ENCODE measurements at regions not wholly inside any gene's neighbourhood (a gene's known extent, or its start where the extent isn't known, plus 50 kb on each side); places are given as distances from the start of the nearest gene placed in this dataset.

DNA sequence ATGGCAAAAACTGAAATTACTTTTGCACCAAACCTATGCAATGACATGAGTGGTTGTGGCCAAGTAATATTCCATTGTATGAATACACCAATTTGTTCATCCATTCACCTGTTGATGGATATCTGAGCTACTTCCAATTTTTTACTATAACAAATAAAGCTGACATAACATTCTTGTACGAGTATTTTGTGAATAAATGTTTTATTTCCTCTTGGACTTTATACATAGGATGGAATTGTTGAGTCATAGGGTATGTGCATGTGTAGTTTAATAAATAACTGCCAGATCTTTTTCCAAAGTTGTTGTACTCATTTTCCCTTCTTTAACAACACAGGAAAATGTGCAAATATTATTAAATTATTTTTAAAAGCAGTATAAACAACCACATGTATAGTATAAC lies 146.1 kb upstream of the ZNF462 start:
- TF ChIP-seq YY1 (IDR thresholded peaks at IDR 0.05; ENCODE audit: low read depth) = no peak
- TF ChIP-seq, protein P1, sequence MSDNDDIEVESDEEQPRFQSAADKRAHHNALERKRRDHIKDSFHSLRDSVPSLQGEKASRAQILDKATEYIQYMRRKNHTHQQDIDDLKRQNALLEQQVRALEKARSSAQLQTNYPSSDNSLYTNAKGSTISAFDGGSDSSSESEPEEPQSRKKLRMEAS (IDR thresholded peaks at IDR 0.05) = no peak
- no peak for TF ChIP-seq CREB1 (IDR thresholded peaks at IDR 0.05; ENCODE audit: low read depth)
- TF ChIP-seq NFIC (IDR thresholded peaks at IDR 0.05) = no peak
- TF ChIP-seq, protein P2, sequence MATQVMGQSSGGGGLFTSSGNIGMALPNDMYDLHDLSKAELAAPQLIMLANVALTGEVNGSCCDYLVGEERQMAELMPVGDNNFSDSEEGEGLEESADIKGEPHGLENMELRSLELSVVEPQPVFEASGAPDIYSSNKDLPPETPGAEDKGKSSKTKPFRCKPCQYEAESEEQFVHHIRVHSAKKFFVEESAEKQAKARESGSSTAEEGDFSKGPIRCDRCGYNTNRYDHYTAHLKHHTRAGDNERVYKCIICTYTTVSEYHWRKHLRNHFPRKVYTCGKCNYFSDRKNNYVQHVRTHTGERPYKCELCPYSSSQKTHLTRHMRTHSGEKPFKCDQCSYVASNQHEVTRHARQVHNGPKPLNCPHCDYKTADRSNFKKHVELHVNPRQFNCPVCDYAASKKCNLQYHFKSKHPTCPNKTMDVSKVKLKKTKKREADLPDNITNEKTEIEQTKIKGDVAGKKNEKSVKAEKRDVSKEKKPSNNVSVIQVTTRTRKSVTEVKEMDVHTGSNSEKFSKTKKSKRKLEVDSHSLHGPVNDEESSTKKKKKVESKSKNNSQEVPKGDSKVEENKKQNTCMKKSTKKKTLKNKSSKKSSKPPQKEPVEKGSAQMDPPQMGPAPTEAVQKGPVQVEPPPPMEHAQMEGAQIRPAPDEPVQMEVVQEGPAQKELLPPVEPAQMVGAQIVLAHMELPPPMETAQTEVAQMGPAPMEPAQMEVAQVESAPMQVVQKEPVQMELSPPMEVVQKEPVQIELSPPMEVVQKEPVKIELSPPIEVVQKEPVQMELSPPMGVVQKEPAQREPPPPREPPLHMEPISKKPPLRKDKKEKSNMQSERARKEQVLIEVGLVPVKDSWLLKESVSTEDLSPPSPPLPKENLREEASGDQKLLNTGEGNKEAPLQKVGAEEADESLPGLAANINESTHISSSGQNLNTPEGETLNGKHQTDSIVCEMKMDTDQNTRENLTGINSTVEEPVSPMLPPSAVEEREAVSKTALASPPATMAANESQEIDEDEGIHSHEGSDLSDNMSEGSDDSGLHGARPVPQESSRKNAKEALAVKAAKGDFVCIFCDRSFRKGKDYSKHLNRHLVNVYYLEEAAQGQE (IDR thresholded peaks at IDR 0.05; ENCODE audit: low read depth) = no peak
- no peak for TF ChIP-seq ZBTB7A (IDR thresholded peaks at IDR 0.05; ENCODE audit: low read depth)
- no peak for TF ChIP-seq RAD21 (IDR thresholded peaks at IDR 0.05; ENCODE audit: low read depth)
- TF ChIP-seq TEAD4 (IDR thresholded peaks at IDR 0.05) = no peak
- no peak for TF ChIP-seq FOXM1 (IDR thresholded peaks at IDR 0.05; ENCODE audit: borderline replicate concordance, low read depth)

DNA sequence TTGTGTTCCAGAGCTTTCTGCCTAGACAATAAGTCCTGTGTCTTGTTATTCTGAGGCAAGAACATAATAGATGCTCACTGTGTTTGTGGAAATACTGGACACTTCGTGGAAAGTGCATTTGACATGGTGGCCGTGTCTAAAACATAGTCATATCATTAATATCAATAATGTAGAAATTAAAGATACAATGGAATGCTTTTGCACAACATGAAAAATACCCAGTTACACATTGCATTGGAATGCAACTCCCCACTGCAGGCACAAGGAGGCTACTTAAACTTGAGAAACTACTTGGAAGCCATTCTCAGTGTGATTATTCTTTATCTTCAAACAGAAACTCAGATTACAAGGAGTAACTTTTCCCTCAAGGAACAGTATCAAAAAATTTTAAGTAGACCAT lies 145.3 kb upstream of the ZNF462 start:
- TF ChIP-seq, protein P1 (IDR thresholded peaks at IDR 0.05) = no peak
- TF ChIP-seq EGR1 (IDR thresholded peaks at IDR 0.05) (no peak), TAF1 (IDR thresholded peaks at IDR 0.05; ENCODE audit: low read depth) (no peak), TCF12 (IDR thresholded peaks at IDR 0.05; ENCODE audit: low read depth) (no peak), EP300 (IDR thresholded peaks at IDR 0.05; ENCODE audit: borderline replicate concordance) (no peak), CEBPB (IDR thresholded peaks at IDR 0.05) (no peak), ZBTB7A (IDR thresholded peaks at IDR 0.05; ENCODE audit: low read depth) (no peak)
- TF ChIP-seq, protein P2 (IDR thresholded peaks at IDR 0.05; ENCODE audit: low read depth) = no peak
- TF ChIP-seq, protein P3, sequence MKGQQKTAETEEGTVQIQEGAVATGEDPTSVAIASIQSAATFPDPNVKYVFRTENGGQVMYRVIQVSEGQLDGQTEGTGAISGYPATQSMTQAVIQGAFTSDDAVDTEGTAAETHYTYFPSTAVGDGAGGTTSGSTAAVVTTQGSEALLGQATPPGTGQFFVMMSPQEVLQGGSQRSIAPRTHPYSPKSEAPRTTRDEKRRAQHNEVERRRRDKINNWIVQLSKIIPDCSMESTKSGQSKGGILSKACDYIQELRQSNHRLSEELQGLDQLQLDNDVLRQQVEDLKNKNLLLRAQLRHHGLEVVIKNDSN (IDR thresholded peaks at IDR 0.05) = no peak

DNA sequence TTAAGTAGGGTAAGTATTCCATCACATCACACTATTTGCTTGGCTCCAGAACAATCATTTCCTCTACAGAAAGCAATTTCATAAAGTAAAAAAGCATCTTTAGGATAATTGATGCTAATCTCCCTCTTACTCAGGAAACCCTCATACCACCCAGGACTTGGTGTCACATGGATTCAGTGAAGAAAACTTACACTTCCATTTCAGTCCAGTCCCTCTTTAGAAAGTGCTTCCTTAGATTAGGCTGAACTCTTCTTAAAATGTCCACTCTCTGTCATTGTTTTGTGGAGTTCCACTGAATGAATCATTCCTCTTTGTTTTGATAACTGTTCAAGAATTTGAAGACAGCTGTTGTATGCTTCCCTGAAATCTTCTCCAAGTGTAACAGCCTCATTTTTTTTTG lies 144.0 kb upstream of the ZNF462 start:
- TF ChIP-seq NFIC (IDR thresholded peaks at IDR 0.05) (no peak), TCF12 (IDR thresholded peaks at IDR 0.05; ENCODE audit: low read depth) (no peak), CREB1 (IDR thresholded peaks at IDR 0.05; ENCODE audit: low read depth) (no peak), TEAD4 (IDR thresholded peaks at IDR 0.05) (no peak), ZBTB7A (IDR thresholded peaks at IDR 0.05; ENCODE audit: low read depth) (no peak), RAD21 (IDR thresholded peaks at IDR 0.05; ENCODE audit: low read depth) (no peak)
- TF ChIP-seq, protein P3 (IDR thresholded peaks at IDR 0.05) = no peak
- TF ChIP-seq, protein P1 (IDR thresholded peaks at IDR 0.05) = no peak
- TF ChIP-seq, protein P2 (IDR thresholded peaks at IDR 0.05; ENCODE audit: low read depth) = no peak

DNA sequence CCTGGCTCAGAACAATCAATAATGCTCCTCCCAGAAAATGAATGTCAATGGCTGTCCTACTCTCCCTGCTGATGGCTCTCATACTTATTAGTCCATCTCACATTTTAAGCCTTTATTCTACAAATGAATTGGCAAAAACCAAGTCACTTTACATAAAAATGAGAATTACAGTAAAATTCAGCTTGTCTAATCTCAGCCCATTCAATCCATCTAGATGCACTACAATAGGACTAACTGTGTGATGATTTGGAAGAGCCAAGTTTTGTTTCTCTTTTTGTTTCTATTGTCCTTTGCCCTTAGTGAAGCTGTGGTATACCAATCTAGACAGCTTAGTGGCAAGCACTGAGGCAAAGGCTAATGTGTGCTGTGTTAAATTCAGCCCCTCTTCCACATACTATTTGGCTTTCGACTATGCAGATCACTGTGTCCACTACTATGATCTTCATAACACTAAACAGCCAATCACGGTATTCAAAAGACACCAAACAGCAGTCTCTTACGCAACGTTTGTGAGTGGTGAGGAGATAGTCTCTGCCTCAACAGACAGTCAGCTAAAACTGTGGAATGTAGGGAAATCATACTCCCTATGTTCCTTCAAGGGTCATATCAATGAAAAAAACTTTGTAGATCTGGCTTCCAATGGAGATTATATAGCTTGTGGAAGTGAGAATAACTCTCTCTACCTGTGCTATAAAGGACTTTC lies 140.8 kb upstream of the ZNF462 start:
- TF ChIP-seq CREB1 (IDR thresholded peaks at IDR 0.05; ENCODE audit: low read depth) = no peak
- no peak for TF ChIP-seq YY1 (IDR thresholded peaks at IDR 0.05; ENCODE audit: low read depth)
- TF ChIP-seq, protein P1 (IDR thresholded peaks at IDR 0.05) = no peak
- TF ChIP-seq TAF1 (IDR thresholded peaks at IDR 0.05; ENCODE audit: low read depth) = no peak
- no peak for TF ChIP-seq NFIC (IDR thresholded peaks at IDR 0.05)
- no peak for TF ChIP-seq RAD21 (IDR thresholded peaks at IDR 0.05; ENCODE audit: low read depth)
- no peak for TF ChIP-seq EP300 (IDR thresholded peaks at IDR 0.05; ENCODE audit: borderline replicate concordance)
- TF ChIP-seq FOXM1 (IDR thresholded peaks at IDR 0.05; ENCODE audit: borderline replicate concordance, low read depth) = no peak
- TF ChIP-seq TCF12 (IDR thresholded peaks at IDR 0.05; ENCODE audit: low read depth) = no peak
- no peak for TF ChIP-seq TEAD4 (IDR thresholded peaks at IDR 0.05)
- TF ChIP-seq, protein P3 (IDR thresholded peaks at IDR 0.05) = no peak
- TF ChIP-seq ZBTB7A (IDR thresholded peaks at IDR 0.05; ENCODE audit: low read depth) = no peak
- no peak for TF ChIP-seq EGR1 (IDR thresholded peaks at IDR 0.05)
- TF ChIP-seq CEBPB (IDR thresholded peaks at IDR 0.05) = no peak
- TF ChIP-seq, protein P2 (IDR thresholded peaks at IDR 0.05; ENCODE audit: low read depth) = no peak
